ENCODE measurements at regions not wholly inside any gene's neighbourhood (a gene's known extent, or its start where the extent isn't known, plus 50 kb on each side); places are given as distances from the start of the nearest gene placed in this dataset.

DNA sequence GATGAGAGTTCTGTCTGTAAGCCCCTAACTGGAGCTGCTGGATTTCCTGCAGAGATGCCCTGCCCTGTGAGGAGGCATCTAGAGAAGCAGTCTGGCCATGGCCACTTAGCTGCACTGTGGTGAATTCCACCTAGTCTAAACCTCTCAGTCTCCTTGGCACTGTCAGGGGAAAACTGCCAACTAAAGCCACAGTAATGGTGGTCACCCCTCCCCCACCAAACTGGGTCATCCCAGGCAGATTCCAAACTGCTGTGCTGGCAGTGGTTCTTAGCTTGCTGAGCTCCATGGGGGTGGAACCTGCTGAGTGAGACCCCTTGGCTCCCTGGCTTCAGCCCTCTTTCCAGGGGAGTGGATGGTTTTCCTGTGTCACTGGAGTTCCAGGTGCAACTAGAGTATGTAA, 740.6 kb downstream of the RWDD3 start:
- TF ChIP-seq FOXA2 (IDR thresholded peaks at IDR 0.05) (no peak), CTCF (IDR thresholded peaks at IDR 0.05; ENCODE audit: low read depth, low read length, missing input control) (no peak), RAD21 (IDR thresholded peaks at IDR 0.05) (no peak), TAF1 (conservative IDR thresholded peaks at IDR 0.05) (no peak), RXRA (IDR thresholded peaks at IDR 0.05) (no peak), GABPA (IDR thresholded peaks at IDR 0.05 in 1 of 2, conservative IDR thresholded peaks at IDR 0.05 in 1 of 2) (no peak), JUND (IDR thresholded peaks at IDR 0.05) (no peak)
- TF ChIP-seq, protein P1, sequence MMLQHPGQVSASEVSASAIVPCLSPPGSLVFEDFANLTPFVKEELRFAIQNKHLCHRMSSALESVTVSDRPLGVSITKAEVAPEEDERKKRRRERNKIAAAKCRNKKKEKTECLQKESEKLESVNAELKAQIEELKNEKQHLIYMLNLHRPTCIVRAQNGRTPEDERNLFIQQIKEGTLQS (IDR thresholded peaks at IDR 0.05) = no peak
- TF ChIP-seq, protein P2, sequence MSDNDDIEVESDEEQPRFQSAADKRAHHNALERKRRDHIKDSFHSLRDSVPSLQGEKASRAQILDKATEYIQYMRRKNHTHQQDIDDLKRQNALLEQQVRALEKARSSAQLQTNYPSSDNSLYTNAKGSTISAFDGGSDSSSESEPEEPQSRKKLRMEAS (IDR thresholded peaks at IDR 0.05) = no peak
- TF ChIP-seq, protein P3, sequence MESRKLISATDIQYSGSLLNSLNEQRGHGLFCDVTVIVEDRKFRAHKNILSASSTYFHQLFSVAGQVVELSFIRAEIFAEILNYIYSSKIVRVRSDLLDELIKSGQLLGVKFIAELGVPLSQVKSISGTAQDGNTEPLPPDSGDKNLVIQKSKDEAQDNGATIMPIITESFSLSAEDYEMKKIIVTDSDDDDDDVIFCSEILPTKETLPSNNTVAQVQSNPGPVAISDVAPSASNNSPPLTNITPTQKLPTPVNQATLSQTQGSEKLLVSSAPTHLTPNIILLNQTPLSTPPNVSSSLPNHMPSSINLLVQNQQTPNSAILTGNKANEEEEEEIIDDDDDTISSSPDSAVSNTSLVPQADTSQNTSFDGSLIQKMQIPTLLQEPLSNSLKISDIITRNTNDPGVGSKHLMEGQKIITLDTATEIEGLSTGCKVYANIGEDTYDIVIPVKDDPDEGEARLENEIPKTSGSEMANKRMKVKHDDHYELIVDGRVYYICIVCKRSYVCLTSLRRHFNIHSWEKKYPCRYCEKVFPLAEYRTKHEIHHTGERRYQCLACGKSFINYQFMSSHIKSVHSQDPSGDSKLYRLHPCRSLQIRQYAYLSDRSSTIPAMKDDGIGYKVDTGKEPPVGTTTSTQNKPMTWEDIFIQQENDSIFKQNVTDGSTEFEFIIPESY (IDR thresholded peaks at IDR 0.05) = no peak
- TF ChIP-seq, protein P4, sequence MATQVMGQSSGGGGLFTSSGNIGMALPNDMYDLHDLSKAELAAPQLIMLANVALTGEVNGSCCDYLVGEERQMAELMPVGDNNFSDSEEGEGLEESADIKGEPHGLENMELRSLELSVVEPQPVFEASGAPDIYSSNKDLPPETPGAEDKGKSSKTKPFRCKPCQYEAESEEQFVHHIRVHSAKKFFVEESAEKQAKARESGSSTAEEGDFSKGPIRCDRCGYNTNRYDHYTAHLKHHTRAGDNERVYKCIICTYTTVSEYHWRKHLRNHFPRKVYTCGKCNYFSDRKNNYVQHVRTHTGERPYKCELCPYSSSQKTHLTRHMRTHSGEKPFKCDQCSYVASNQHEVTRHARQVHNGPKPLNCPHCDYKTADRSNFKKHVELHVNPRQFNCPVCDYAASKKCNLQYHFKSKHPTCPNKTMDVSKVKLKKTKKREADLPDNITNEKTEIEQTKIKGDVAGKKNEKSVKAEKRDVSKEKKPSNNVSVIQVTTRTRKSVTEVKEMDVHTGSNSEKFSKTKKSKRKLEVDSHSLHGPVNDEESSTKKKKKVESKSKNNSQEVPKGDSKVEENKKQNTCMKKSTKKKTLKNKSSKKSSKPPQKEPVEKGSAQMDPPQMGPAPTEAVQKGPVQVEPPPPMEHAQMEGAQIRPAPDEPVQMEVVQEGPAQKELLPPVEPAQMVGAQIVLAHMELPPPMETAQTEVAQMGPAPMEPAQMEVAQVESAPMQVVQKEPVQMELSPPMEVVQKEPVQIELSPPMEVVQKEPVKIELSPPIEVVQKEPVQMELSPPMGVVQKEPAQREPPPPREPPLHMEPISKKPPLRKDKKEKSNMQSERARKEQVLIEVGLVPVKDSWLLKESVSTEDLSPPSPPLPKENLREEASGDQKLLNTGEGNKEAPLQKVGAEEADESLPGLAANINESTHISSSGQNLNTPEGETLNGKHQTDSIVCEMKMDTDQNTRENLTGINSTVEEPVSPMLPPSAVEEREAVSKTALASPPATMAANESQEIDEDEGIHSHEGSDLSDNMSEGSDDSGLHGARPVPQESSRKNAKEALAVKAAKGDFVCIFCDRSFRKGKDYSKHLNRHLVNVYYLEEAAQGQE (IDR thresholded peaks at IDR 0.05) = no peak

Measured in liver (tissue), 3 donors.